Iris pigment epithelial cell (primary cell): ENCODE measurements at regions not wholly inside any gene's neighbourhood (a gene's known extent, or its start where the extent isn't known, plus 50 kb on each side); places are given as distances from the start of the nearest gene placed in this dataset.
"Not testable (repeated sequence)": the region's sequence is repeated elsewhere in the genome, so short reads cannot be mapped to it uniquely, and the experiment has no call there.

Source experiments
- DNase-seq: peaks from one replicate; pipeline ENCODE4 v3.0.0-alpha.2; 2011; ENCODE audit warnings: low read depth

DNA sequence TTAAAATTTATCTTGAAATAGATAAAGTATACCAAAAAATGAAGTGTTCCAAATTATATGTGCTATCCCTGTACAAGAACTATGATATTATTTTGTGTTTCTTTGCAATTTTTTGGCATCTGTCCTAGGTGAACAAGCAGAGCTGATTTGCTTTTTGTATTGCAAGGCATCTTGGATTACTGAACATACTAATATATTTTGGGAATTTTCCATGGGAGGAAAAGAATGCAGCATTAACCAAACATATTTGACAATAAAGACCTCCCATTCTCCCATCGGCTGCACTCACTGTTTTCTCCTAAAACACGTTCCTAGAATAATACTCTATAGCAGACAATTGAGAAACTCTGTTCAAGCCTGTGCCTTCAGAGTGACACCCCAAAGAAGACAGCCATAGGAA lies 265.1 kb upstream of the ALCAM start:
- DNase-seq, result no peak

DNA sequence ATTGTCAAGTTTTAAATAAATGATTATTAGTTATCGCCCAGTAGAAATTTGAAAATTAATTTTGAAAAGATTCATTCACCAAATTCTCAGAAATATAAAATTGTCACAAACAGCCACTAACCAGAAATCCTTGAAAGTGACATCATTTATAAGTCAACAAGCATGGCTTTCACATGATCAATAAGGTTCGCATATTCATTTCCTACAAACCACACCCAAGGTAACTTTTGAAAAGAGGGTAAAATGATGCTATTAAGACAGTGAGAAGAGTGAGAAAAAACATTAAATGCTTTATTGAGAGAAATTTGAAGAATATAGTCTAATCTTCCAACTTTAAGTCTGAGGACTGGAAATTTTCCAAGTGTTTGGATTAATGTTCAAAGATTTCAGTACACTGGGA lies 263.6 kb upstream of the ALCAM start:
- DNase-seq, result no peak

DNA sequence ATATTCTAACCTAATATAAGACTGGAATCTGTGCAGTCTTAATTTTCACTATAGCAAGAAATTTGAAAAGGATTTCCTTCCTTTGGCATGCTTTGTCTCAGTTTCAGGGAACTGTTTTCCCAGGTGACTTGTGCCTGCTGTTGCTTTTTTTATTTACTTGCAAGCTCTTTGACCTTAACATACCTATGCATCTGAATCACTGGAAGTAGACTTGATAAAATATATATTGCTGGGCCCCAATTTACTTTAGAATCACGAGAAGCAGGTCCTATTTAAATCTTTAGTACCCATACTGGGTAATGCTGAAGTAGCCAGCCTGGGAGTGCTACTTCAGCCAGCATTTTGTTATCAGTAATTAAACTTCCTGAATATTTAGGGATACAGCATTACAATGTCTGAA lies 257.9 kb upstream of the ALCAM start:
- peak; percentile 17 for DNase-seq

DNA sequence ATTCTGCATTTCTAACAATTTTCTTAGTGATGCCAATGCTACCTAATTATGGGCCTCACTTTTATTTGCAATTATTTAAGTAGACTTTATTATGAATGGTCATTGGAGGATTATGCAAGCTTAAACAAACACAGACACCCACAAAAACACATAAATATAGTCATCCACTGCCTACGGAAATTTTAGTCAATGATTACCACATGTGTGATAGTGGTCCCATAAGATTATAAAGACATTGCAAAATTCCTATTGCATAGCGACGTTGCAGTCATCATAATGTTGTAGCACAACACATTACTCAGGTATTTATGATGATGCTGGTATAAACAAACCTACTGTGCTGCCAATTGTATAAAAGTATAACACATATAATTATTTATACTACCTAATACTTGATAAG lies 247.8 kb upstream of the ALCAM start:
- DNase-seq, result peak; percentile 72

DNA sequence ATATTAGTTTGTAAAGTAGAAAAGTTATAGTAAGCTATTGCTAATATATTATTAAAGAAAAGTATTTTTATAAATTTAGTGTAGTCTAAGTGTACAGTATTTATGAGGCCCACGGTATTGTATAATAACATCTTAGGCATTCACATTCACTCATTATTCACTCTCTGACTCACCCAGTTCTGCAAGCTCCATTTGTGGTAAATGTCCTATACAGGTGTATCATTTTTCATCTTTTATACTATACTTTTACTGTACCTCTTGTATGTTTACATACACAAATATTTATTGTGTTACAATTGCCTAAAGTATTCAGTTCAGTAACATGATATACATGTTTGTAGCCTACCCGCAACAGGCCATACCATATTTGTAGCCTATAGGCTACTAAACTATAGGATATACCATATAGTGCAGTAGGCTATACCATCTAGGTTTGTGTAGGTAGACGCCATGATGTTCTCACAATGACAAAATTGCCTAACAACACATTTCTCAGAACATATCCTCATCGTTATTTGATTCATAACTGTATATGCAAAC lies 246.8 kb upstream of the ALCAM start:
- DNase-seq, result peak; percentile 24

DNA sequence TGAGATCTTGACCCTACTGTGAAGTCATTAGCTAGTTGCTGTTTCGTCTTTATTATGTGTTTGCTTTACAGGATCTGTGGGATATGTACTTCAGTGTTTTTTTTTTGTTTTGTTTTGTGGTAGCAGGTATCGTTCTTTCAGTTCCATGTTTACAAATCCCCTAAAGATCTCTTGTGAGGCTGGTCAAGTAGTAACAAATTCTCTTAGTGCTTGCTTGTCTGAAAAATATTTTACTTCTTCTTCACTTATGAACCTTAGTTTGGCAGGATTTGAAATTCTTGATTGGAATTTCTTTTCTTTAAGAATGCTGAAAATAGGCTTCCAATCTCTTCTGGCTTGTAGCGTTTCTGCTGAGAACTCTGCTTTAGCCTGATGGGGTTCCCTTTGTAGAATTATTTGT lies 235.8 kb upstream of the ALCAM start:
- no peak for DNase-seq

DNA sequence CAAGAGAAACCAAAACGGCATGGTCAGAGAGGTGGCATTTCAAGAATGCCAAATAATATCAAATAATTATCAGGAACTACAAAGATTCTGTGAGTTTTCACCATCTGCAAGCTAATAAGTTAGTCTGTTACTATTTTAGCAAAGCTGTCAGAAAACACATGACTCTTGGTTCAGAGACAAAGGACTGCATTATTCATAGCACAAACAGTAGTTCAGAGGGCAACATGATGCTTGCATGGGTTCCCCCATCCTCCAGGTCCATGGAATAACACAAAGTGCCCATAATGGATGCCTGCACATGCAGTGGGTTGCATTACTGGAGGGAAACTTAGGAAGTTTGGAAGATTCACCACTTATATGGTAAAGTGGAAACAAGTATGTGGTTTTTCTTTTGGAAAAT lies 228.8 kb upstream of the ALCAM start:
- DNase-seq, result peak; percentile 11

DNA sequence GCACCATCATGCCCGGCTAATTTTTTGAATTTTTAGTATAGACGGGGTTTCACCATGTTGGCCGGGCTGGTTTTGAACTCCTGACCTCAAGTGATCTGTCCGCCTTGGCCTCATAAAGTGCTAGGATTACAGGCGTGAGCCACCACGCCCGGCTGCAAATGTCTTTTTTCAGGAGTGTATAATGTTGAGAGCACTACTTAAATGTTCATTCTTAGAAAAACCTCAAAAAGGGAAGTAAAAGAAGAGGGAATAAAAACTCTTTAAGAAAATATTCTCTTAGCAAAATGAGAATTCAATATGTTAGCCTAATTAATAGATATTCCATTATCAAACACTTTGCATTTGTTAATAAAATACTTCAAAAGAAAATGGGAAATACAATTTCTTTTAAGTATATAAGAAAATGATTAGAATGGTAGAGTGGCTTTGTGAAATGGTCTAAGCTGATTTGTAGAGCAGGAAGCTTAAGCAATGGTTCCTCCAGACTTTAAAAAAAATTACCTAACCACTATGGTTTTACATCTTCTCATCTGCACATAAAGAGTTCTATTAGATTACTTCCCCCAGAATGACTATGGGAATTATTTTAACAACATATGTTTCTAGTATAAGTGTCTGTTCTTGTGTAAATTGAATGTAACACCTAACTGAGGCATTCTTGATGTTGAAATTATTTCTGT lies 226.7 kb upstream of the ALCAM start:
- peak; percentile 18 for DNase-seq

DNA sequence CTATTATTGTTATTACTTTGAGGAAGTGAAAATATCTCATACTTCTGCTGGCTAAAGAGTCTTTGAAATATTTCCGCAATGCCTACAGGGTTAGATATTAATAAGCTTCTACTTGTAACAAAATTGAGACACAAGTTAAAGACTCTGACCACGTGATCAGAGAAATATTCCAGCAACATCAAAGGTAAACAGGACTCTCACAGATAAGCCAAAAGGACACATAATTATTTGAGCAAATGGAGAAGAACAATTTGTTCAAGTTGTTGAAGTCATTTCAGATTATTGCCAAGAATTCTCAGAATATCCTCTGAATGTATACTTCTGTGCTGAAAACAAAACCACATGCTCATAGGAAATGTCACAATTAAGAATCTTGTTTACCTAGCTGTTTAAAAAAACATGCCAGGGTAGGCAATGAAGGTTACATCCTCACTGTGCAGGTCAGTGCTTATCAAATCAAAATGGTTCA lies 225.8 kb upstream of the ALCAM start:
- peak; percentile 76 for DNase-seq

DNA sequence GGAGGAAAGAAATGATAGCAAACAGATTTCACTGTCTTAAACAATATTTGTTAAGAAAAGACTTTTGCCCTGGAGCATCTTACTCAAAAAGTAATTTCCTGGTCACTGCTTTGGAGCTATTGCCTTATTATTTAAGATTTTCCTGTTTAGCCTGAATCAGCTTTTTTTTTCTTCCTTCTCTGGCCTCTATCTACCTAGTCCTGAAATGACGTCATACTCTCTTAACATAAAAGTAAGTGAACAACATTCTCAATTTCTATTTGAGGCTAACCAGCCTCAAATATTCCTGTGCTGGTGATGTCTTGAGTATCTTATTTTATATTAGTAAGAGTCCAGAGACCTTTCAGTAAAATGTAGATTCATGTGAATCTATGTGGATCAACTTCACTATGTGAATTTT lies 221.9 kb upstream of the ALCAM start:
- DNase-seq, result no peak

DNA sequence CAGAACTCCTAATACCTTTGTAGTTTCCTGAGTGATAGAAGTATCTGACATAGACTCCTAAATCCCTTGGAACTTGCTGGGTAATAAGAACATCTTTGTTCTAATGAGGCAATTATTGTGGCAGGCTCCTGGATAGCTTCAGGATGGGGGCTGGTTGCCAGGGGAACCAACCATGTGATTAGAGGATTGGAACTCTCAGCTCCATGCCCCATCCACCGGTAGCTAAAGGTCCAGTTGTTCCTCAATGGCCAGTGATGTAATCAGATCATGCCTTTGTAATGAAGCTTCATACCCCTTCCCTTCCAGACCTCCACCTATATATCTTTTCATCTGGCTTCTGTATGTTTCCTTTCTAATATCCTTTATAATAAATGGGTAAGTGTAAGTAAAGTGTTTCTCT lies 221.2 kb upstream of the ALCAM start:
- no peak for DNase-seq

DNA sequence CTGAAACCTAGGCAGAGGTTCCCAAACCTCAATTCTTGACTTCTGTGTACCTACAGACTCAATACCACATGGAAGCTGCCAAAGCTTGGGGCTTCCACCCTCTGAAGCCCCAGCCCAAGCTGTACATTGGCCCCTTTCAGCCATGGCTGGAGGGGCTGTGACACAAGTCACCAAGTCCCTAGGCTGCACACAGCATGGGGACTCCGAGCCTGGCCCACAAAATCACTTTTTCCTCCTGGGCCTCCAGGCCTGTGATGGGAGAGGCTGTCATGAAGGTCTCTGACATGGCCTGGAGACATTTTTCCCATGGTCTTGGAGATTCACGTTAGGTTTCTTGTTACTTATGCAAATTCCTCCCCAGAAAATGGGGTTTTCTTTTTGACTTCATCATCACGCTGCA lies 217.5 kb upstream of the ALCAM start:
- DNase-seq, result not testable (repeated sequence)

DNA sequence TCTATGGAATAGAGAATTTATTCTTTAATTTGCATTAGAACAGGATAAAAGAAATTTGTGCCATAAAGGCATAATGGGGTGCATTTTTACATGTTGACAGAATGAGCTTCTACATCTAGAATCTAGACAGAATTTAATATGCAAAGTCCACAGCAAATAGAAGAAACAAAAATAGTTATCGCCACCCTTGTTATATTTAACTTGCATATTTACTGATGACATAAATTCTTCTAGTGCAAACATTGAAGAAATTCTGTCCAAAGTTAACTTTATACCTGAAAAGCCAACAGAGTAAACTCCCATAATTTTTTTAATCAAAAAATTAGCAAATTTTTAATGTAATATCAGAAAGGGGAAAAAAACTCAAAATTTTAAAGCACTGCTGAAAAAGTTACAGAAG lies 213.7 kb upstream of the ALCAM start:
- no peak for DNase-seq

DNA sequence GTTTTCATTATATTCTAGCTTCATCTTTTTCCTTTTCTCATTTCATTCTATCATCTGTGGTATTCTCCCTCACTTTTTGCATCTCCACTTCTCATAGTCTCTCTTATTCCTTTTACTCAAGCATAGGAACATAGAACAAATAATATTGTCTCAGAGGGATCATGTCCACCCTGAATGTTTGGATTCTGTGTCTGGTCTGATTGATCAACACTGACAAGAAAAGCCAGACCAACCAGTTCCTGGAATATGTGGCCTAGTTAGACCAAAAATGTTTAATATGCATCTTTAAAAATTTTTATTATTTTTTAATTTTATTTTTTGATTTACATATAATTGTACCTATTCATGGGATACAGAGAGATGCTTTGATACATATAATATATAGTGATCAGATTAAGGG lies 212.0 kb upstream of the ALCAM start:
- DNase-seq, result no peak

DNA sequence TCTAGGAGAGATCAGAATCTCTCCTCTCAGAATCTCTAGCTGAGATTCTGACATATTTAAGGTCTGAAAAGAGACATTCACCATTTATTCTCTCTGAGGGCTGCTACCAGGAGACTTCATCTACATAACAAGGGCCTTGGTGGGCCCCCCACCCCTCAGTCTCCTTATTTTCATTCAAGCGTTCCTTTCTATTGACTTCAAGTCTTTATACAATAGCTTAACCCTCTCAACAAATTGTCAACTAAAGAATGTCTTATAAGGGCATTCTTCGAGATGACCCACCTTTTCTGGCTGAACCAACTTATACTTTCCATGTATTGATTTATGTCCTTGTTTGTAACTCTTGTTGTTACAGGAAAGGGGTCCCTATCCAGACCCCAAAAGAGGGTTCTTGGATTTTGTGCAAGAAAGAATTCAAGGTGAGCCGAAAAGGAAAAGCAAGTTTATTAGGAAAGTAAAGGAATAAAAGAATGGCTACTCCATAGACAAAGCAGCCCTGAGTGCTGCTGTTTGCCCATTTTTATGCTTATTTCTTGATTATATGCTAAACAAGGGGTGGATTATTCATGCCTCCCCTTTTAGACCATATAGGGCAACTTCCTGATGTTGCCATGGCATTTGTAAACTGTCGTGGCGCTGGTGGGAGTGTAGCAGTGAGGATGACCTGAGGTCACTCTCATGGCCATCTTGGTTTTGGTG lies 209.5 kb upstream of the ALCAM start:
- no peak for DNase-seq

DNA sequence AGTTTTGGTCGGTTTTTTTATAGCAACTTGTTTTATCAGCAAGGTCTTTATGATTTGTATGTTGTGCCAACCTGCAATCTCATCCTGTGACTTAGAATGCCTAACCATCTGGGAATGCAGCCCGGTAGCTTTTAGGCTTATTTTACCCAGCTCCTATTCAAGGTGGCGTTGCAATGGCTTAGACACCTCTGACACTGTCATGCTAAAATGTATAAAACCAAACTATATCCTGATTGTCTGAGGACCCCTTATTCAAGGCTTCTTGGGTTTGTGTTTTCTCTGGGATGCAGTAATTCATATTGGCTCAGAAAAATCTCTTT lies 209.0 kb upstream of the ALCAM start:
- DNase-seq, result no peak

DNA sequence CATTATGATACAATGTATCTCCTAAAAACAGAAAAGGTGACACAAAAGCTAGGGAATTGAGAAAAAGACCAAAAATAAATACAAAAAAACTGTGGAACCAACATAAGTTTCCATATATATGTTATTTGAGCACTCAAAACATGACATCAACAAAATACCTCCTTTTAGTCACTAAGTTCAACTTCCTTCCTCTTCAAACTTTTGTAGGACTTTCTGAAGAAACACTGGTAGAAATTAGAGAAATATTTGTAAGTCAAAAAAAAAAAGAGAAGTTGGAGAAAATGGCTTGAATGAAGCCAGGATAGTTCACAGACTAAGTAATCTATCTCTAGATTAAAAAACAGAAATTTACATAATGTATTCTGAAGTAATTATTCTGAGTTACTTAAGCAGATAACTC lies 208.4 kb upstream of the ALCAM start:
- DNase-seq, result no peak

DNA sequence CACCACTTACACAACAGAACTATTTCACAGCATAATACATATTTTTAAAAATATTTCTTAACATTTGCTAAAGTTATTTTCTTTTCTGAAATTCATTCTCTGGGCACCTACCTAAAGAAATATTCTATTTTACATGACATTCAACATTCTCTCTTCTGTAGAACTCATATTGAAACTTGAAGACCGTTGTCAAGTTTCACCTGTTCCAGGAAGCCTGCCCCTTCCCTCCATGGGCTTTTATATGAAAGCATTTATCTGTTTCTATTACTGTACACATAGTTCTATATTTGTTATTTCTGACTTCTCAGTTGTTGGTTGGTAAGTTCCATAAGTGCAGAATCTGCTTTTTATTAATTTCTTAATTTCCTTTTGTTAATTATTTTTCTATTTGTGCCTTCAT lies 204.3 kb upstream of the ALCAM start:
- no peak for DNase-seq

DNA sequence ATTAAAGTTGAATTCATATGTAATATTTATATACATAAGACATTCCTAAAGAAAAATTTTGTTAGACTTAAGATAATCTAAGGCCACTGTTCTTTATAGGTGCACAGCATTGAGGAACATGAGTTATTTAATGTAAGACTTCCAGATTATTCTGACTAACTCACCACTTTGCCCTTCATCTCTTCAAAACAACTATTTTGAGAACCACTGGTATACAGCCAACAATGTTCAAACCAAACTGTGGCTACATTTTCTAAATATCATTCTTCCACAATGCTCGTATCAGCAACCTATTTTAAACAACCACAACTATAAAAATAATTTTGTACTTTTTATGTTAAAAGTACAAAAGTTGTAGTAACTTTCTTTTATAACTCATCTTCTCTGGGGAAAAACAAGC lies 199.8 kb upstream of the ALCAM start:
- peak; percentile 80 for DNase-seq

DNA sequence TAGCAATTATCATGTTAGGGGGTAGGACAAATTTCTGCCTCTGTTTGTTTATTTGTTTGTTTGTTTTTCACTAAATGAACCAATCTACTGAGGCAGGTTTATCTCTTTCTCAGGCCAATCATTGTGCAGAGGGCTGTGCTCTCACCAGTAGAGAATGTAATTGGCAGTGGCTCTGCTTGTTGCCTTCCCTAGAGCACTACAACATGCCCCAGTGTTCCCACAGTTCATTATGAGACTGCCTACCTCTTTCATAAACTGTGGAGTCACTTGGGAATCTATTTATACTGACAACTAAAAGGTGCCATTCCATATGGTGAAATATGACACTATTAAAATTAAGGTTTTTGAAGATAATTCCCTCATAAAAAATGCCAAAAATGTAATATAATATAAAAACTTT lies 196.3 kb upstream of the ALCAM start:
- DNase-seq, result no peak

DNA sequence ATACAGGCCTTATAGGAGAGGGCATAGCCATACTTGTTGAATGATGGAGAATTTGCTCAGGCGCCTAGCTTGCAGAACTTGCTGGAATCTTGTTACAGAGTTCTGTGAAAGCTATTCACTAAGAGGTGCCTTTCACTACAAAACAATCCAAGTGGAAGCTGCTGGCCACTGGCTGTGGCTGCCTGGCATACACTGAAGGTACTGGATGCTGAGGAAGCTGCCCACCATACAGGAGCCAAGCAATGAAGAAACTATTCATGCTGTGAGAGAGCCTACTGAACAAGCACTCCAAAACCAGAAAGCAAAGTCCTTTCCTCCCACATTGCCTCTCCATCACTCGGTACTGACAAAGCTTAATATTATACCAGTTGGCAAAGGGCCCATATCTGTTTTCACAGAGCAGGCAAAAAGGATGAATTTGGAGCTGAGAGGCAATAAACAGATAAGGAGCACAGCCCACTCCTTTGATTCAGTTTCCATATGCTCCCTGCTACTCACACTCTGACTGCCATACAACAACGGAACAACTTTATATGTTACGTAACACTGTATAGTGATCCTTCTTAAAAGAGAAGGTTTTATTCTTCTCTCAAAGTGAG lies 192.6 kb upstream of the ALCAM start:
- no peak for DNase-seq

DNA sequence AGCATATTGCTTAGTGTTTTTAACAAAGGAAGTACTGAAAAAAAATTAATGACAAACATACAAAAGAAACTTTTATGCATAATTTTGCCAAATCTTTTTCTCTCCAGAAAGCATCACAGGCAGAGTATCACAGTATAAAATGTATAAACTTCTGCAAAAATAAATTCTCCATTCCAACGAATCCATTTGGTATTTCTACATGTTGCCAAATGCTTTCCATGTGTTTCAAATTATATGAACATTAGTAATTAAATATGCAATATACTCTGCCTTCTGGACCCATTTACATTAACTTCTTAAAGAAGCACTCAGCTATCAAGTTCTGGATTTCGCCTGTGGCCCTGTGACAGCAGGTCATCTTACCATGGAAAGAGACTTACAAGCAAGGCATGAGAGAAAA lies 189.1 kb upstream of the ALCAM start:
- DNase-seq, result no peak

DNA sequence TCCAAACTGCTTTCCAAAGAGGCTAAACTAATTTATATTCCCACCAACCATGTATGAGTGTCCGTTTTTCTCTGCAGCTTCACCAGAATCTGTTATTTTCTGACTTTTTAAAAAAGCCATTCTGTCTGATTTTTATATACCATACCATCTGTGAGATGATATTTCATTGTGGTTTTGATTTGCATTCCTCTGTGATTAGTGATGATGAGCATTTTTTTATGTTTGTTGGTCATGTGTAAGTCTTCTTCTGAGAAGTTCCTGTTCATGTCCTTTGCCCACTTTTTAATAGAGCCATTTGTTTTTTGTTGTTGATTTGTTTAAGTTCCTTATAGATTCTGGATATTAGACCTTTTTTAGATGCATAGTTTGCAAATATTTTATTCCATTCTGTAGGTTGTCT lies 179.4 kb upstream of the ALCAM start:
- DNase-seq, result peak; percentile 42

DNA sequence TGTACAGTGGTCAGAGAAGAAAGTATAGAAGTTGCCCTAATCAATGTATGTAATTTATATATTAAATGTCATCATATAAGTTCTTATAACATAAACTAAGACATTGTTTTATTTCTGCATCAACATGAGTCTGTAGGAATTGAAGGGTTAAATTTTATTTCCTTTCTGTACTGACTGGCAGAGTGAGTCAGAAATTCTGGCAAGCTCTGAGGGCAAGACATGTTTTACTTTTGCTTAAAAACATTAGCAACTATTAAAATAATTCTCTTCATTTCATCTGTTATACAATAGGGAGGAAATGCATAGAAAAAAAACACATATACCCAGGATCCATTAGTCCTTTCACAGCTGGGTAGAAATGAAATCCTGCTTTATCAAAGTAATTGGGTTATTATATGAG lies 171.4 kb upstream of the ALCAM start:
- peak; percentile 73 for DNase-seq
